ENCODE measurements at regions not wholly inside any gene's neighbourhood (a gene's known extent, or its start where the extent isn't known, plus 50 kb on each side); places are given as distances from the start of the nearest gene placed in this dataset.

DNA sequence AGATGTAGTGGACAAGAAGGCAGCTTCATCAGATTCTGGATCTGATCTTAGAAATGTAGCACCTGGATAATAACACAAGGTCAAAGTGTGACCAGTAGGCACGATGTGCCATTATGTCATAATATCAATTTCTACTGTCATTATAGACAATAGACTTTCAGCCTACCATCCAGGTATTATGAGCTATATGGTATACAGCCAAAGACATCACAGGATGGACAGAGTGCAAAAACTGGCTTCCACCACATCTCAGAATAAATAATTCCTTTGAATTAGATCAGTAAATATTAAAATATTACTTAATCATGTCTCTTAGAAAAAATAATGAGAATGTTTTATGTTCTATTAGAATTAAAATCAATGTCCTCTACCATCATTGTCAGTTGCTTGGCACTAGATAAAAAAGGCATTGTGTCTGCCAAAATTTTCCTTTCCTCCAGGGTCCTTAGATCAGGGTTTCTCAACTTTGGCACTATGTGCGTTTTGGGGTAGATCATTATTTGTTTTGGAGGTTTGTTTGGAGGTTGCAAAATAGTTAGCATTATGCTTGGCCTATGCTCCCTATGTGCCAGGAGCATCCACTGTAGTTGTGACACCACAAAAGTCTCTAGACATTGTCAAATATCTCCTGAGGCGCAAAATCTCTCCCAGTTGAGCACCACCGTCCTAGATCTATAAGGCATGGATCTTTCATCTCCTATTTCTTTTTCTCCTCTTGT is 86.7 kb upstream of the NRIP1 start:
- DNase-seq = no peak

DNA sequence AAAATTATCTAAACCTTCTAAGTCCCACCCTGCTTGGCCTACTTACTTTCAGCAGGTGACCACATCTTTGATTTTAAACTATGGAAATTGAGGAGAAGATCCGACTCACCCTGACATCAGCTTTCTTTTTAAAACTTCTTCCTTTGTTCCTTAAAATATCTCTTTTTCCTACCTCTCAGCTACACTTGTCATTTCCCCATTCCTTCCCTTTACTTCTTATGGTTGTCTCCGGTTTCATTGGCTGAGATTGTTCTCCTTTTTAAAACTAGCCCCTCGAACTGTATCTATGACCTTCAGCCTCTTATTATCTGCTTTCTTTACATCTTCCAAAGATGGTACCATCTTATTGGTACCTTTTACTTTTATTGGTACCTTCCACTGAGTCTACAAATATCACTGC is 87.8 kb upstream of the NRIP1 start:
- no peak for DNase-seq

- DNase-seq = no peak
These were observed 94.7 kb upstream of the NRIP1 start for GRCh38 chr21:15159382-15160020.

- no peak for DNase-seq
These were observed 95.3 kb upstream of the NRIP1 start for GRCh38 chr21:15160136-15160535.

- DNase-seq = no peak
These were observed 98.1 kb upstream of the NRIP1 start for GRCh38 chr21:15162921-15163320.

- no peak for DNase-seq
These were observed 99.5 kb upstream of the NRIP1 start for GRCh38 chr21:15164273-15164672.

DNA sequence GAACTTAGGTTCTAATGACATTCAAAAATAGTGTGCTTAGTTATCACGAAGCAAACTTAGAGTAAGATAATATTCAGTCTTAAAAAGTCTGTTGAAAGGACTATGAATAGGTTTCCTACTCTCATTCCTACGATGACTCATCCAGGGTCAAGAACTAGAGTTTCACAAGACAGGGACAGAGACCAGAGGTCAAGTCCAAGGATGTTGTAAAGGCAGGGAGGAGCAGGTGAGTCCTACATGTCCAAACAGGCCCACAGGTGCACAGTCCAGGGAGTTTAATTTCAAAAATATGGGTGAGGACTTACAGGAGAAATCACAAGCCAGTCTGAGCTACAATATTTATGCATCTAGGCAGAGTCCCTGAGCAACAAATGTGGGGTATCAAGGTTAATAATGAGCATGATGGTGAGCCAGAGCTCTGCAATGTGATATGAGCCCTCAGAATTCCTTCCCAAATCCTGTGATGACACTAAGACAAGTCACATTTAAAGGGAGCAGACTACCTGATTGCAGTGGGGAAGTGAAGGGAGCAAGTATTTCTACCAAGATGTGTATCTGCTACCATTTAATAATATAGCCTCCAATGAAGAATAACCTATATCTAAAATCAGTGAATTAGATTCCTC is 100.0 kb upstream of the NRIP1 start:
- DNase-seq = no peak

DNA sequence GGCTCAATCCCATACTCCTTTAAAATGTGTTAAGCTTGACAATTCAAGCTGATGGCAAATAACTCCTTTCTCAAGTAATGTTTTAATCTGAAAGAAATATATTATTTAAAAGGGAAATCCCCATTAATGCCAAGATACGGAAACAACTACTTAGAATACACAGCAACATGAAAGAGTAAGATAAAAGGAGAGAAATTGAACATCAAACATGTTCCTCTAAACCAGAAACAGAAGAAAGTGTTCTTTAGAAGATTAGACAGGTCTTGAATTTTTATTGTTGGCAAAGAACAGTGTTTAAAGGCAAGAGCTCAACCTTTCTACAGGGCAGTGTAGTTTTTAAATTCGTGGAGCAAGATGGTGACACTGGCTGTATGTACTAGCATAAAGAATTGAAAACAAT is 105.8 kb upstream of the NRIP1 start:
- DNase-seq = no peak

GRCh38 chr21:15171546-15171945 is 106.7 kb upstream of the NRIP1 start:
- no peak for DNase-seq

DNA sequence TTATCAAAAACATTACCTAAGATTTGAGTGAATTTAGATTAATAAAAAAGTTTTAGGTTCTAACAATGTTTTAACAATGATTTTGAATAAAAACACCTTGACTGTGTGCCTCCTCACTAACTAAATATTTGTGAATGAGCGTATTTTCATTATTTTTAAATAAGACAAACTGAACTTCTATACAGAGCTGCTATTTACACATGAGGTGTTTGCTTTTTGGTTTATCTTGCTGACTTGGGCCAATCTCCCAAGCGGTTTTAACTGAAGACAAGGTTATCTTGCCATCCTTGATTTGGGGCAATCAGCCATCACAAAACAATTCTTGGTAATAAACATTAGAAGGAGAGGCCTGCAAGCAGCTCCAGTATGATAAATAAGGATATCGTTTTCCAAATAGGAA is 108.2 kb upstream of the NRIP1 start:
- no peak for DNase-seq

DNA sequence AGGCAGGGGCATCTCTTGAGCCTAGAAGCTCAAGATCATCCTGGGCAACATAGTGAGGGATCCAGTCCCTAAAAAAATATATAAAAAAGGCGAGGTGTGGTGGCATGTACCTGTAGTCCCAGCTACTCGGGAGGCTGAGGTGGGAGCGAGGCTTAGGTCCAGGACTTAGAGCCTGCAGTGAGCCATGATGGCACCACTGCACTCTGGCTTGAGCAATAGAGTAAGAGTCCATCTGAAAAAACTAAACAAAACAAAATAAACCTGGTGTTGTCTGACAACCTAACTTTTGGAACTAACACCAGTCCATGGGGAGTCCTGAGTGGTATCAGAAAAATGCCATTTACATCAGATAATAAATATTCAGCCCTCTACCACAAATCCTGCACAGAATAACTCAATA is 110.1 kb upstream of the NRIP1 start:
- no peak for DNase-seq

GRCh38 chr21:15182731-15183130 is 117.9 kb upstream of the NRIP1 start:
- no peak for DNase-seq

- no peak for DNase-seq
These were observed 119.0 kb upstream of the NRIP1 start for GRCh38 chr21:15183813-15184257.

- DNase-seq = no peak
These were observed 125.6 kb upstream of the NRIP1 start for GRCh38 chr21:15190412-15190811.

DNA sequence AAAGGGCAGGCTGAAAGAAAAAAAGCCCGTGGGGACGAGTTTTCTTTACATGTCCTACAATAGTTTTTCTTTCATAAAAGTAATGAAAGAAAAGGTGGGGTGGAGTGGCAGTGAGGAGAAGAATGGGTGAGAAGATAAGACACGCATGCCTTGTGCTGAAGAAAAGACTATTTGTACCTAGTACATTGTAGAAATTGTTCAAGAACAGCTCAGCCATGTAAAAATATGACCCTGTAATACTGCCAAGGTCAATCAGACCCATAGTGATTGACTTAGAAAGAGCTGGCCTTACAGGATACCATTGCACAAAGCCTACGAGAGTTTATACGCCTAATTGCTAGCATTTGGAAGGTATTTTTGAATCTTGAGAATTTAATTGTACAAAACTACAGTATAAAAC is 126.0 kb upstream of the NRIP1 start:
- no peak for DNase-seq

DNA sequence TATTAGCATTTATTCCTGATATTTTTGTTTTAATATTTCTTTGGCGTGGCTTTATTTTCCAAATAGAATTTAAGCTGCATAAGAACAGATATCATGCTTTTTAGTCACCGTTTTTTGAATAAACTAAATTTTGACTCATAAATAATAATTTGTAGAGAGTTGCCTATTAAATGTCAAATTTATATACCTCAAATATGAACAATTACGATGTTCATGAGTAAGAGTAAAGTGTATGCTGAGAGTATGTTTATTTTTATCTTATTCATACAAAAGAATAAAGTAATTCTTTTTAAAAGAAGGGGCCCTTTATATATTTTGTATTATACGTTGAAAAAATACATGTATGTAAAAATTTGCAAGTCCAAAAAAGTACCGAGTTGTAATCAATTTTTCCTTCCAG is 126.5 kb upstream of the NRIP1 start:
- DNase-seq = no peak

DNA sequence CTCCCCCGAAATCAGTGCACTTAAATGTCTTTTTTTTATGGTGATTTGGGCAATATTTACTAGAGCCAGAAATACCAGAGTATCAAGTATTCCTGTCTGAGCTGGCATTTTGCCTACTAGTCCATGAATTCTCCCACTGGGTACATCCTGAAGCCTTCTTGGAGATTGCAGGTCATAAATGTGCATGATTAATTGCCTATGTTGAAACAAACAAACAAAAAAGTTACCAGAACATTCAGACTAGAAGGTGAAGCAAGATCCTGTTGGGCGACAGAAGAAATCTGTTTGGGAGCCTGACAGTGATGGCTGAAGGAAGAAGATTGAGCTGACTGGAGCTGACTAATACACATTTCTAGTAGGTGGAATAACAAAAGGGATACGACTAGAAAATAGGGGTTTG is 127.4 kb upstream of the NRIP1 start:
- DNase-seq = no peak

GRCh38 chr21:15193937-15194336 is 129.1 kb upstream of the NRIP1 start:
- no peak for DNase-seq

DNA sequence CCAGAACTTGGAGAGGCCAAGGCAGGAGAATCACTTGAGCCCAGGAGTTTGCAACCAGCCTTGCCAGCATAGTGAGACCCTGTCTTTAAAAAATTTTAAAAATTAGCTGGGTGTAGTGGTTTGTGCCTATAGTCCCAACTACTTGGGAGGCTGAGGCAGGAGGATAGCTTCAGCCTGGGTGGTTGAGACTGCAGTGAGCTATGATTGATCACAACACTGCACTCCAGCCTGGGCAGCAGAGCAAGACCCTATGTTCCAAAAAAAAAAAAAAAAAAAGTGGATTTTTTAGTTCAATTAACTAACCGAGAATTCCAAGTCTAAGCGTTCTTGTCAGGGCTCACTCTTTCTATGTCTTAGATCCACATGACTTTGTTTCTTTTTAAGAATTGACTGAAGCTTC is 130.3 kb upstream of the NRIP1 start:
- DNase-seq = no peak

DNA sequence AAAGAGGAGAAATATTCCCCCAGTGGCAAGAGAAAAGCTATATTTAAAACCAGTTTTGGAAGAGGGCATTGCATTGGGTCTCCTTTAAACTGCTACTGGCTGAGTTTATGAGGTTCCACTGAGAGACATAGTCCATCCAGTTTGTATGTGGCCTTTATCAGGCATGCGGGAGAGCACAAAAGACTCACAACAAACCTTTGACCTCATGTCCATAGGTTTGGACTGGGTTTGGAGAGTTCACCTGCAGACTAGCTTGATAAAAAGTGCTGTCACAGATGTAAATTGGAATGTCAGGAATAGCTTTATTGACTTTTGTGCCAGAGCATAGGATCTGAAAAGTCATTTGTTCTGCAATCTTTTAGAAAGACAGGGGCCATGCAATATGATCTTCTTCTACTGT is 131.0 kb upstream of the NRIP1 start:
- no peak for DNase-seq

- no peak for DNase-seq
These were observed 132.9 kb upstream of the NRIP1 start for GRCh38 chr21:15197696-15198095.

DNA sequence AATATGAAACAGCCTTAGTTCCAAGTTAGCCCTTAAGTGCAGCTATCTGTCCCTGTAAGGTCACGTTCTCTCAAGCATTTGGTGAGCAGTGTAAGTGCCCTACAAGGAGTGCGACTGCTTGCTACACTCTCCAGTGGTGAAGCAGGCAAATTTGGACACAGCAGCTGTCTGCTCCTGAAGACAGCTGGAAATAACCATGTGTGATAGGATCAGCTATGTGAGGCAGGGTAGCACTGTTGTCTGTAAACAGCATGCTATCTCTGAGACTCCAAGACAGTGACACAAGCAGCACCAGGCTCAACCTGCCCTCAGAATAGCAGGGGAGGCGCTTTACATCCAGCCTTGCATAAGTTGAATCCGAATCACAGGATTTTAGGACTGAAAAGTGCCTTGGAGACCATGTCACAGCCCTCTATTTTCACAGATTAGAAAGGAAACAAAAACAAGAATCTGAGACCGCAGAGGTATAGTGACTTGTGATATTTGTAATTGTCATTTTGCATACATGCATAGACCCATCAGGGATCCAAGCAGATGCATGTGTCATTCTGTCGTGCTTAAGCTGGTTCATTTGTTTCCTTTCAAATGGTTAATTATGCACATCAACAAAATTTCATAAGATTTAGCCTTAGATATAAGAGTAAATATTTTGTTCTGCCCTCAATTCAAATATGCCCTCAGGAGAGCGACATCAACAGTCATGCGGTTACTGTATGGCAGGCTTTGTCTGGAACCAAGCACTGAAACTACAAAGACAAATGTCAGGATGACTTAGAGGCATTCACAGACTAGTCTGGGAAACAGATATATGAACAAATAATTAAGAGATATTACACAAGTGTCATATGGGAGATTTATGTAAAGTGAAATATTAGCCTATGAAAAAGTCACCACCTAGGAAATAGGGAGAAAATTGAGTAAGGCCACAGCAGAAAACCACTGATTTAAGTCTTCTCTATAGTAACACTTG is 134.9 kb upstream of the NRIP1 start:
- no peak for DNase-seq

GRCh38 chr21:15203740-15204139 is 138.9 kb upstream of the NRIP1 start:
- DNase-seq = no peak
